CD4-positive, alpha-beta T cell treated with Interleukin-10 for 1 hour (primary cell): ENCODE measurements at regions not wholly inside any gene's neighbourhood (a gene's known extent, or its start where the extent isn't known, plus 50 kb on each side); places are given as distances from the start of the nearest gene placed in this dataset.
"Not testable (repeated sequence)": the region's sequence is repeated elsewhere in the genome, so short reads cannot be mapped to it uniquely, and the experiment has no call there.

Experiments
- DNase-seq: peaks from one replicate; pipeline ENCODE4 v3.0.0-alpha.2; 2020

GRCh38 chr1:218887141-218887925, 286.3 kb upstream of the LYPLAL1 start:
- DNase-seq, result no peak

DNA sequence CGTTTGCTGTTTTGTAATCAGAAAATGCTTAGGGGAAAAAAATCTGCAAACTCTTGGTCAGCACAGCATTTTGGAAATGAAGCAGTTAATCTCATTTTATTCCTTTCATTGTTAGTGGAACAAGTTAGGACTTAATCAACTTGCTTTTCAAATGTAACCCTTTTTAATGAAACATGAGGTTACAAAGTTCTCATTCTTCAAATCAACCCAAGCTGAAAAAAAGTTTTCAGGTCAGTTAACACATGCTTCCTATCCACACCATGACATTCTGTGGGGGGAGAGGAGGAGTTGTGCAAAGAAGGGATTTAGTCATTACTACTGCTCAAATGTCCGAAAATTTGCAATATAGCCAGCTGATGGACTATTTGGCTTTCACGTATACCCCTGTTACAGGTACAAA, 283.2 kb upstream of the LYPLAL1 start:
- no peak for DNase-seq

- DNase-seq, result no peak
These were observed 282.1 kb upstream of the LYPLAL1 start for GRCh38 chr1:218891577-218891976.

GRCh38 chr1:218895064-218895587, 278.6 kb upstream of the LYPLAL1 start:
- DNase-seq, result no peak

- no peak for DNase-seq
These were observed 277.5 kb upstream of the LYPLAL1 start for GRCh38 chr1:218896202-218896601.

GRCh38 chr1:218898921-218899320, 274.8 kb upstream of the LYPLAL1 start:
- DNase-seq, result no peak

- no peak for DNase-seq
These were observed 273.1 kb upstream of the LYPLAL1 start for GRCh38 chr1:218900615-218901014.

- DNase-seq, result no peak
These were observed 269.3 kb upstream of the LYPLAL1 start for GRCh38 chr1:218904416-218904815.

GRCh38 chr1:218916720-218917119, 257.0 kb upstream of the LYPLAL1 start:
- DNase-seq, result no peak

GRCh38 chr1:218917656-218918055, 256.0 kb upstream of the LYPLAL1 start:
- DNase-seq, result no peak

DNA sequence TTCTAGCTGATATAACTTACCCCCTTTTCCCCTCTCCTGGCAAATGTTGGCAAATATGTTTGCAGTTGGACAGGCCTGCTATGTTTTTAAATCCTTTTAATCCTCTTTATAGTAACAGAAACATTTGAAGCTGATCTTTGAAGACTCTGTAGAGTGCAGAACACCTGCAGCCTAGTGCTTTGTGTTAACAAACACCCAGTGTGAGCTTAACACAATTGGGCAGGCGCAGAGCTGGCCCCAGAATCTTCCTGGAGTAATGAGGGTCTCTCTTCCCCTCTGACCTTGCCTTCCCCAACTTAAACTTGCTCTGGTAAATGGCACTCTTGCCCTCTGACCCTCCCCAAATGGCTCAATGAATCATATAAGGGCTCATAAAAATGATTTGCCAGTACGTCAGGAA, 247.9 kb upstream of the LYPLAL1 start:
- DNase-seq, result no peak

DNA sequence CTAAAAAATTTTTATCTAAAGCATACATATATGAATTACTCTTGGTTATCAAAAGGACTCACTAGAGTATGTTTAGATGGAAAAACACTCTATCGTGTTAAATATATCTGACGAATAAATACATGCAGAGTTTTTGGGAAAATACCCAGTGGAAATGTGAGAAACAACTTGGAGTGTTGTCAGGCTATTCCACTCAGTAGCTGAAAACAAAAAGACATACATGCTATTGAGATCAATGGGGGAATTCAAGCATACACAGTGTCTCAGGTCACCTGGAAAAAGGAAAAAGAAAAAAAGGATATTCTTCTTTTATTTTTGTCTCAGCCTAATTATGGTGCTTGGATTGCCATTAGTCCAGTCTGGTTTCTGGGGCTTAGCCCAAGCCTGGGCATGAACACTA, 247.0 kb upstream of the LYPLAL1 start:
- DNase-seq, result no peak

- no peak for DNase-seq
These were observed 243.7 kb upstream of the LYPLAL1 start for GRCh38 chr1:218930000-218930399.

DNA sequence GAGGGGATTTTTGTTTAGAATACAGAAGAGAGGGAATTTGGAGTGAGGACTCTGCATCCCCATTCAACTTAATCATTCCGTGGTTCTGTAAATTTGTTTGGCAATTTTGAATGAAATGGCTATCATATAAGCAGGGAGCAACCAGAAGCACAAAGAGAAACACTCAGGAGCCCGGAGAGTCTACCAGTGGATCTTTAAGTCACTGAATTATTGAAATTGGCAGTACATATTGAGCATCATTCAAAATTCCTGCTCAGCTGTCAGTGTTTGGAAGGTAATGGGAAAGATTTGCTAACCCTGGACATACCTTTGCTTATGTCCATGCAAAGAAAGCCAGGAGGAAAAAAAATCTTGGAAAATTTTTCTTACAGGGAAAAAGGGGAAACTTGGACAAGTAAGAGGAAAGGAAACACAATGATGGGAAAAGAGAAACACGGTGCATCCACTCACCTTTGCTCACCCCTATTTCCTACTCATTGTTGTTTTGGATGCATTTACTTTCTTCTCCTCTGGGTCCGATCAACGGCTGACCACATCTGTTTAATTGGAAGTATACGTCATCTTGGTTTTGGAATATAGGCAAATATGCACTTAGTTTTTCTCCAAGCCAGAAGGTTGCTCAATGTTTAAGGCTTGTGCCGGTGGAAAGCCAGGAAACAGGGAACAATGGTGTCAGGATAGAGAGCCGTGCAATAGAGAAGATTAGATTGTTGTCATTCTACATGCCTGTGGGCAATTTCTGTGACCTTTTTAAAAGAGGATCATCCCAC, 243.0 kb upstream of the LYPLAL1 start:
- no peak for DNase-seq

DNA sequence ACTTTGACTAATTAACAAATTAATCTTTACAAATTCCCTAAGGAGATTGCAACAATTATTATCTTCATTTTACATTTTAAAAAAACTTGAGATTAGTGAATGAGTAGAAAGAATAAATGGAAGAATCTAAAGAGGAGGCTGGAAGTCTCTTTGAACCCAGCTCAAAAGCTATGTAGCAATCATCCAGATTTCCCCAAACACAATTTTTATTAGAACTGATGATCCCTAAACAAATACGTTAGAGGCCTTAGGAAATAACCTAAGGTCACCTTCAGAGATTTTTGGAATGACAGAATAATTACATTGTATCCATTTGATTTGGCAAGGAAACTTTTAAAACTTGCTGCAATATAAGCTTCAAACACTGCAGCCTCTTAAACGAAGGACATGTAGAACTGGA, 242.4 kb upstream of the LYPLAL1 start:
- DNase-seq, result no peak

DNA sequence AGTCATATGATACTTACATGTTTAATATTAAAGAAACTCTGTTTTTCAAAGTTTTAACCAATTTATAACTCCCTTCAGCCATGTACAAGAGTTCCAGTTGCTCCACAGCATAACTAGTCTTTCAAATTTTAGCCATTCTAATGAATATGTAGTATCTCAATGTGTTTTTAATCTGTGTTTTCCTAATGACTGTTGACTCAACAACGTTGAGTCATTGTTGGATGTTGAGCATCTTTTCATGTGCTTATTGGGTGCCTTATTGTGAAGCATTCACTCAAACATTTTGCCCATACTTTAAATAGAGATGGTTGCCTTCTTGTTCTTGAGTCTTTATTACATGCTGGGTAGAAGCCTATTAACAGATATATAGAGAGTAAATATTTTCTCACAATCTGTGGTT, 240.2 kb upstream of the LYPLAL1 start:
- no peak for DNase-seq

- not testable (repeated sequence) for DNase-seq
These were observed 238.3 kb upstream of the LYPLAL1 start for GRCh38 chr1:218935408-218935807.

GRCh38 chr1:218938259-218938658, 235.4 kb upstream of the LYPLAL1 start:
- DNase-seq, result no peak

DNA sequence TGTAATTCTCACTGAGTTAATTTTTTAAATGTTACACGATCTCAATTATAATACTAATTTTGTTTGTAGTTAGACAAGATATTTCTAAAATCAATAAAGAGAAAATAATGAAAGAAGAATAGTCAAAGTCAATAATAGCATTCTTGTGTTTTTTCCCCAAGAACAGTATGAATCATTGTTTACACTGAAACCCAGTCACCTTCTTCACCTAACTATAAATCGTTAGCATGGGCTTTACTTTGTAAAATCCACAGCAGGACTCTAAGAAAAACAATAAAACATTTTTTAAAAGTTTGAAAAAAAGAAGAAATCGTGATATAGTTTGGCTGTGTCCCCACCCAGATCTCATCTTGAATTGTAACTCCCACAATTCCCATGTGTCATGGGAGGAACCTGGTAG, 234.6 kb upstream of the LYPLAL1 start:
- no peak for DNase-seq

DNA sequence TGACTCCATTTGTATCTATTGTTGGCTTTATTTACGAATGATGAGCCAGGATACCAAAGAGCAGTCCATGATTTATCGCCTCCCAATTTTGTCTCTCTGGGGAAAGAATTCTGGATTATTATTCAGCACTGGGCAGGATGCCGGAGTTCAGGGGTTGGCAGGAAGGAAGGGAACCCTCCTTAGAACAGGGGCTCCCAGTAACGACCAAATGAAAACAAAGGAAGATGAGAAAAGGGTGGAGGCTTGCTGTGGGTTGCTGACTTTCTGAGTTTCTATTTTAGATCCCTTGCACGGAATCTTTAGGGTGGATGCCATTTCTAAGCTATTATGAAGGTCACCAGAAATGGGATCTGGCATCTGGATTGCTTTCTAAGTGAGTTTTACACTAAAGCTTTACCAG, 231.2 kb upstream of the LYPLAL1 start:
- no peak for DNase-seq

GRCh38 chr1:218943371-218943770, 230.3 kb upstream of the LYPLAL1 start:
- no peak for DNase-seq

DNA sequence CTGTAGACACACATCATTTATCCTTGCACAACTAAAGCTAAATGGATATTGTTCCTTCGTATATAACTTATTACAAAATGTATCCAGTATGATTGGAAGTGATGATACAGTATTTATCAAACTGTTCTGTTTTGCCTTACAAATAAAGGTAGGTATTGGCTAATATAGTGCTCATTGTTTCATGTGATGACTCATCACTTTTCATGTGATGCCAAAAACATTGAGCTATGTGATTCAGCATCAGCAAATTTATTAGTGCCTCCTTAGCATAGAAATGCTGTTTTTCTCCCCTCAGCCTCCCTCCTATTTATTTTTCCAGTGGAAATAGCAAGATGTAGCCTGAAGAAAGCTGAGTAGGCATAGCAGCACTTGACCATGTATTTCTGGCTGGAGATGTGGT, 228.6 kb upstream of the LYPLAL1 start:
- no peak for DNase-seq

DNA sequence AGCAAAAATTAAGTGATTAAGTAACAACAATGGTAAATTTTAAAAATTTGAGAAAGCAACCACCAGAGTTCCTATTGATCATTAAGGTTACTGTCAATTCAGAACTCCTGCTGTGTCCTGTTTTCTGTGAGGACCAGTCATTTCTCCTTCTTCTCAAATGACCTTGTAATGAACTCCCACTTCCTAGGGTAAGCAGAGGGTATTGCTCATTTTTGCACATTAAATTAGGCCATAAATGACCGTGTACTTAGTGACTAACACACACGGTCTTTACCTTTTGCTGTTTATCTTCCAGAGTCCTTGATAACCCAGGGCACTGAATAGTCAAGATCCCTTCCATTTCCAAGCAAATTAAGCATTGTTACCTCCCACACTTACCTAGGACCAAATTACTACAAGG, 227.5 kb upstream of the LYPLAL1 start:
- no peak for DNase-seq

- DNase-seq, result no peak
These were observed 225.2 kb upstream of the LYPLAL1 start for GRCh38 chr1:218948446-218948845.
